ENCODE measurements at regions not wholly inside any gene's neighbourhood (a gene's known extent, or its start where the extent isn't known, plus 50 kb on each side); places are given as distances from the start of the nearest gene placed in this dataset.
"Not testable (repeated sequence)": the region's sequence is repeated elsewhere in the genome, so short reads cannot be mapped to it uniquely, and the experiment has no call there.

DNA sequence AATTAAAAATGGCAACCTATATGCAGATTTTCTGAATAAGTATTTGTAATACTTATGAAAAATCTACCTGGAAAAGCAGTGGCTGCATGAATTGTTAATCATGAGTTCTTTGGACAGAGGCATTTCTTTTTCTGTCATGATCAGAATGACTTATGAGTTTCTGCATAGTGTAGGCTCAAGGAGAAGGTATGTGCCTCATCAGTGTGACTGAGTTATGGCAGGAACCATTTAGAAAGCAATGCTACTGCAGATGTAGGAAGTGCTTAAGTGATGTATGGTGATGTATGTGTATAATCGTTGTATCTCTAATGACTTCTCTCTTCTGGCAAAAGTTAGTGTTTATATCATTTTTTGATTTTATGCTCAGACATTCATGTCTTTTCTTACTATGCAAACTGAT lies 816.4 kb upstream of the FBXO33 start:
- H3K9me3 Mint-ChIP-seq = peaks cover 4% of the 10 kb centered on the region
- no peaks in the 10 kb centered on the region for H3K4me1 Mint-ChIP-seq (ENCODE audit: low read depth)
- H3K4me3 Mint-ChIP-seq = no peak overlapping the region
- H3K27ac Mint-ChIP-seq = no peak overlapping the region
- DNase-seq (ENCODE audit: low spot score) = no peak
- no peaks in the 10 kb centered on the region for H3K36me3 Mint-ChIP-seq (ENCODE audit: low read depth)
- no peaks in the 10 kb centered on the region for H3K27me3 Mint-ChIP-seq (ENCODE audit: low read depth)

DNA sequence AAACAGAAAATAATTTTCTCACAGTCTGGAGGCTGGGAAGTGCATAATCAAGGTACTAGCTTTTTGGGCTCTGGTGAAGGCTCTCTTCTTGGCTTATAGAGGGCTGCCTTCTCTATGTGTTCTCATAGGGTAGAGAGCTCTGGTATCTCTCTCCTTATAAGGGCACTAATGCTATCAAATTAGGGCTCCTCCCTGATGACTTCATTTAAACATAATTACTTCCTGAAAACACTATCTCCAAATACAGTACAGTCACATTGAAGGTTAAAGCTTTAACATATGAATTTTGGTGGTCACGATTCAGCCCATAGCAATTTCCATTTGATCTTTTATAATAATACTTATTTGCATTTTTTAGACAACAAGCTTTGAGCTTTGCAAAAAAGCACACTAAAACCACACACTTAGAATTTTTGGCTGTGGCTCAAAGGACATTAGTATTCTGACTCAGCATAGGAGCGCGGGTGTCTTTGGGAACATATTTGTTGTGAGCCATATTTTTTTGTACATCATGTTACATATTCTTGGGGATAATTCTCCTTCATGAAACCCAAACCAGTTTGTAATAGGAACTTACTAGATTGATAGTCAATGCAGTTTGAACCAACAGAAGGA lies 808.1 kb upstream of the FBXO33 start:
- Mint-ChIP-seq H3K4me3 (no peak overlapping the region), H3K9me3 (peaks cover 13% of the 10 kb centered on the region), H3K27ac (no peak overlapping the region), H3K36me3 (ENCODE audit: low read depth) (no peaks in the 10 kb centered on the region), H3K27me3 (ENCODE audit: low read depth) (no peaks in the 10 kb centered on the region), H3K4me1 (ENCODE audit: low read depth) (no peaks in the 10 kb centered on the region)
- DNase-seq (ENCODE audit: low spot score) = no peak

DNA sequence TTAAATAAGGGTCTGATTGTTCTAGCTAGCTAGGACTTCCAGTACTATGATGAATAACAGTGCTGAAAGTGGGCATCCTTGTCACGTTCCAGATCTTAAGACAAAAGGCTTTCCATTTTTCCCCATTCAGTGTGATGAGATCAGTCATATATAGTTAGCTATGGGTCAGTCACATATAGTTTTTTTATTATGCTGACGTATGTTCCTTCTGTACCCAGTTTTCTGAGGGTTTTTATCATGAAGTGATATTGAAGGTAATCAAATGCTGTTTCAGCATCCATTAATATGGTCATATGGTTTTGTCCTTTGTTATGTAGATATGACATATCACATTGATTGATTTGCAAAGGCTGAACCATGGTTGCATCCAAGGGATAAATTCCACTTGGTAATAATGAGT lies 800.1 kb upstream of the FBXO33 start:
- Mint-ChIP-seq H3K27ac (no peak overlapping the region), H3K4me3 (no peak overlapping the region), H3K36me3 (ENCODE audit: low read depth) (no peaks in the 10 kb centered on the region), H3K4me1 (ENCODE audit: low read depth) (no peaks in the 10 kb centered on the region), H3K9me3 (peaks cover 58% of the 10 kb centered on the region), H3K27me3 (ENCODE audit: low read depth) (no peaks in the 10 kb centered on the region)
- DNase-seq (ENCODE audit: low spot score) = no peak

DNA sequence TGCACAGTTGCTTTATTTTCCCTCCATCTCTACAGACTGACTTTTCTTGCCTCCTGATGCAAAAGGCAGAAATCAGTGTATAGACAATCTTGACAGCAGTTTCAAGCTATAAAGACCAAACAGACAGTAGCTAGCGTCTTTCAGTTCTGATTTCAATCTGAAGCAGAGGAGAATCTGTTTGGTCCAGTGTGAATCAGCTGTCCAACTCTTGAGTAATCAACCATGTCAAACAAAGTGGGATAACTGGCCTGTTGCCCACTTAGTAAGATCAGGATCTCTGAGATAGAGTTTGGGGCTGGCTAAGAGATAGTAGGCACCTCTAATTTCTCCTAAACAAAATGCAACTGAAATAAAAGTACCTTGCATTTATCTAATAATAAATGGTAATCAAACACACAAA lies 797.4 kb upstream of the FBXO33 start:
- no peak for DNase-seq (ENCODE audit: low spot score)
- Mint-ChIP-seq H3K36me3 (ENCODE audit: low read depth) (no peaks in the 10 kb centered on the region), H3K27ac (no peak overlapping the region), H3K27me3 (ENCODE audit: low read depth) (no peaks in the 10 kb centered on the region), H3K9me3 (peaks cover 47% of the 10 kb centered on the region), H3K4me3 (no peak overlapping the region), H3K4me1 (ENCODE audit: low read depth) (no peaks in the 10 kb centered on the region)

DNA sequence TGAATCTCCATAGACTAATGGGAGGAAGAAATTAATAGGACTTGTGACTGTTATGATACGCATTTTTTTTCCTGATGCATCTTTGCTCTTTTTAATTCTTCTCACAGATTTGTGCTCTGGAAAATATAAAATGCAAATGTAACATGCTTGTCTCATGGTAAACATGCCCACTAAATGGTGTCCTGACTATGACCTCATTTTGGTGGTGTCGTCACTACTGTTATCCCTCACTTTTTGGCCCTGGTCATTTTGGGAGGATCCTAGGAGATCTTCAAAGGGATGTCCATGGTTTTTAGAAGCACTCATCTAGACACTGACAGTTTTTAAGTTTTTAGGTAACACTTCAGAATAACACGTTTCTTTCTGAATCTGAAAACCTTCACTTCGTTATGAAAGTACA lies 790.8 kb upstream of the FBXO33 start:
- DNase-seq (ENCODE audit: low spot score) = no peak
- no peaks in the 10 kb centered on the region for H3K4me1 Mint-ChIP-seq (ENCODE audit: low read depth)
- peaks cover 21% of the 10 kb centered on the region for H3K9me3 Mint-ChIP-seq
- no peaks in the 10 kb centered on the region for H3K27me3 Mint-ChIP-seq (ENCODE audit: low read depth)
- H3K4me3 Mint-ChIP-seq = no peak overlapping the region
- no peaks in the 10 kb centered on the region for H3K36me3 Mint-ChIP-seq (ENCODE audit: low read depth)
- H3K27ac Mint-ChIP-seq = no peak overlapping the region

DNA sequence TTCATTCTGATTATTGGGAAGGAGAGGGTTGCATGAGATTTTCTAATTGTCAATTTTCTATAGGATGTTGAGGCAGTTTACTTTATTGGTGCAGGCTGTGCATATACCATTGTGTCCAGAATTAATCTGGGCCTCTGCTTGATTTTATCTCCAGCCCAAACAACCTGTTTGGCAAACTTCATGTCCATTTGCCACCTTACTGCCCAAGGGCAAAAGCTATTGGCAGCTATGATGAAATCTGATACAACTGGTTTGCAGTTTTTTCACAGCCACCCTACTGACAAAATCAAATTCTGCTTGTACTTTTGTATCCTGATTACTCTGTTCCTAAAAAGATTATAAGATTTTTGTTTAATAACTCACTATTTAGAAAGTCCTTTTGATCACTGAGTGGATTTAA lies 789.2 kb upstream of the FBXO33 start:
- no peak overlapping the region for H3K27ac Mint-ChIP-seq

DNA sequence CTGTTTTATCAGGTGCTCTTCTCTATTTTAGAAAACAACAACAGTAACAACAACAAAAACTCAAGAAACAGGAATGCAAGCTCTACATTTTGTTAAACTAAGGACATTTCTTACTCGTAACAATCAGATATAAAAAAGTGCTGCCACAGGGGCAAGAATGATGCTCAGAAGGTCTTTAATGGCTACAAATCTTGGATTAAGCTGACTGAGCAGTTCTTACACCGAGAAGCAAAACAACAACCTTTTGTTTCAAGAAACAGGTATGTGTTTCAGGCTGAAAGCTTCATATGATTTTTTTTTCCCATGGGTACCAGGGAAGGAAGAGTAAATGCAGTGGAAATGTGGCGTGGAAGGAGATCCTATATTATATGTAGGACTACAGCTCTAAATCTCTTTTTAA lies 786.8 kb upstream of the FBXO33 start:
- H3K9me3 Mint-ChIP-seq = peaks cover 11% of the 10 kb centered on the region
- DNase-seq (ENCODE audit: low spot score) = no peak
- no peaks in the 10 kb centered on the region for H3K4me1 Mint-ChIP-seq (ENCODE audit: low read depth)
- H3K36me3 Mint-ChIP-seq (ENCODE audit: low read depth) = no peaks in the 10 kb centered on the region
- H3K27ac Mint-ChIP-seq = no peak overlapping the region
- H3K4me3 Mint-ChIP-seq = no peak overlapping the region
- no peaks in the 10 kb centered on the region for H3K27me3 Mint-ChIP-seq (ENCODE audit: low read depth)

More for the DNA sequence above, 789.2 kb upstream of the FBXO33 start:
- Mint-ChIP-seq H3K36me3 (ENCODE audit: low read depth) (no peaks in the 10 kb centered on the region), H3K9me3 (peaks cover 9% of the 10 kb centered on the region), H3K4me1 (ENCODE audit: low read depth) (no peaks in the 10 kb centered on the region), H3K27me3 (ENCODE audit: low read depth) (no peaks in the 10 kb centered on the region), H3K4me3 (no peak overlapping the region)
- no peak for DNase-seq (ENCODE audit: low spot score)

DNA sequence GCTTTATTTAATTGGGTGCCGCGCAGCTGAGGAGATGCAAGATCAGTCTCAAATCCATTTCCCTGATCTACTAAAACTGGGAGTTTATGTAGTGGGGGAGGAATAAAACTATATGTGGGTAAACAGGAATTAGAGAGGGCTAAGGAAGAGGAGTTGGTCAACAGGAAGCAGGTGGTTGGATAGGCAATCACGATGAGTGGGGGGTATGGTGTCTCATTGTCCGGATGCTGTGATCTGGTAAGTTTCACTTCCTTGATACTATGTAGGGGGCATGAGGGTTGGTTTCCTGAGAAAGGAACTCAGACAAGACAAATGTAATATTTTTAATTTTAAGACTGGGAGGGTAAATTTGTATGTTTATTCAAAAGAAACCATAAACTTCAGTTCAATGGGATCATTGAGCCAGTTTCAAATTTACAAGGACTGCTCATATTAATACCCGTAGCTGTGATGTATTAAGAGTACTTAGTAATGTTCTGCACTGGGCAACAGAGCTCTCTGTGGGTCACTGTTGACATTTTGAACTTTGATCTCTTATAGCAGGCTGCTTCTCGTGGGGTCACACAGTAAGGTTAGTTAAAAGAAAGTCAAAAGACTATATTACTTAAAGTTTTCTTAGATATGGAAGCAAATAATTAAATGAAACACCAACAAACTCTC lies 786.2 kb upstream of the FBXO33 start:
- Mint-ChIP-seq H3K36me3 (ENCODE audit: low read depth) (no peaks in the 10 kb centered on the region), H3K27ac (no peak overlapping the region), H3K27me3 (ENCODE audit: low read depth) (no peaks in the 10 kb centered on the region), H3K4me1 (ENCODE audit: low read depth) (no peaks in the 10 kb centered on the region), H3K4me3 (no peak overlapping the region), H3K9me3 (peaks cover 10% of the 10 kb centered on the region)
- no peak for DNase-seq (ENCODE audit: low spot score)

DNA sequence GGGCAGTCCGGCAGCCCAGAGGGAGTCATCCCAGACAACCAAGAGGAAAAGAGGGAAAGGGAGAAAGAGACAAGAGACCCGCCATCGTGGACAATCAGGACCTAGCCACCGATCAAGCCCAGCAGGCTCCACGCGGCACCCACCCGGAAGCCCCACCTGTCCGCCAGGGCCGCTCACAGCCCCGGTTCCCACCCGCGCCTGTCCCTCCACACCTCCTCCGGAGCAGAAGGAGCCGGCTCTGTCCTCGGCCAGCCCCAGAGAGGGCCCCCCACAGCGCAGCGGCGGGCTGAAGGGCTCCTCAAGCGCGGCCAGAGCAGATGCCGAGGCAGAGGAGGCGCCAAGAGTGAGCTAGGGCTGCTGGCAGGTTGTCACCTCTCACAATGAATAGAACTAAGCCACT lies 784.7 kb upstream of the FBXO33 start:
- Mint-ChIP-seq H3K36me3 (ENCODE audit: low read depth) (no peaks in the 10 kb centered on the region), H3K4me3 (no peak overlapping the region), H3K9me3 (peaks cover 13% of the 10 kb centered on the region), H3K27ac (no peak overlapping the region), H3K4me1 (ENCODE audit: low read depth) (no peaks in the 10 kb centered on the region), H3K27me3 (ENCODE audit: low read depth) (no peaks in the 10 kb centered on the region)
- DNase-seq (ENCODE audit: low spot score) = no peak

DNA sequence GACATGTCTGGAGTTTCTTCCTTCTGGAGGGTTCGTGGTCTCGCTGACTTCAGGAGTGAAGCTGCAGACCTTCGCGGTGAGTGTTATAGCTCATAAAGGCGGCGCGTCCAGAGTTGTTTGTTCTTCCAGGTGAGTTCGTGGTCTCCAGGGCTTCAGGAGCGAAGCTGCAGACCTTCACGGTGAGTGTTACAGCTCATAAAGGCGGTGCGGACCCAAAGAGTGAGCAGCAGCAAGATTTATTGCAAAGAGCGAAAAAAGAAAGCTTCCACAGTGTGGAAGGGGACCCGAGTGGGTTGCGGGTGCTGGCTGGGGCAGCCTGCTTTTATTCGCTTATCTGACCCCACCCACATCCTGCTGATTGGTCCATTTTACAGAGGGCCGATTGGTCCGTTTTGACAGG lies 784.2 kb upstream of the FBXO33 start:
- not testable (repeated sequence) for H3K9me3 Mint-ChIP-seq; H3K4me3 Mint-ChIP-seq; H3K4me1 Mint-ChIP-seq (ENCODE audit: low read depth); H3K36me3 Mint-ChIP-seq (ENCODE audit: low read depth); H3K27ac Mint-ChIP-seq; H3K27me3 Mint-ChIP-seq (ENCODE audit: low read depth); DNase-seq (ENCODE audit: low spot score)

DNA sequence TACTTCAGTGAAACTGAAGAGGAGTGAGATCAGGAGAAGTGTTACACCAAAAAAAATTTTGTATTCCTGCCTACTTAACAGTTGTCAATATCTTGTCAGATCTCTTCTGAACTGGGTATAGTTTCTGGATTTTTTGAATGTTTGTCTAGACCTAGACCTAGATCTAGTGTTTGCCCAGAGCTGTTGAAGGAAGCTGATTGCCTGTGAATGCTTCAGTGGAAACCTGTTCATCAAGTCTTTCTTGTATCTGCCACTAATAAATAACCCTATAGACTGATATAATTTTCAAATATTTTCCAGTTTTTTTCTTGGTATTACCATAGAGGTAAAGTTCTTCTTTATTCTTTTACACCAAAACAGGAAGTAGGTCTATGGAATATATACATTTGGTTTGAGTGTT lies 781.5 kb upstream of the FBXO33 start:
- no peak overlapping the region for H3K4me3 Mint-ChIP-seq
- no peak for DNase-seq (ENCODE audit: low spot score)
- no peaks in the 10 kb centered on the region for H3K36me3 Mint-ChIP-seq (ENCODE audit: low read depth)
- H3K4me1 Mint-ChIP-seq (ENCODE audit: low read depth) = no peaks in the 10 kb centered on the region
- H3K27me3 Mint-ChIP-seq (ENCODE audit: low read depth) = no peaks in the 10 kb centered on the region
- peaks cover 17% of the 10 kb centered on the region for H3K9me3 Mint-ChIP-seq
- no peak overlapping the region for H3K27ac Mint-ChIP-seq

DNA sequence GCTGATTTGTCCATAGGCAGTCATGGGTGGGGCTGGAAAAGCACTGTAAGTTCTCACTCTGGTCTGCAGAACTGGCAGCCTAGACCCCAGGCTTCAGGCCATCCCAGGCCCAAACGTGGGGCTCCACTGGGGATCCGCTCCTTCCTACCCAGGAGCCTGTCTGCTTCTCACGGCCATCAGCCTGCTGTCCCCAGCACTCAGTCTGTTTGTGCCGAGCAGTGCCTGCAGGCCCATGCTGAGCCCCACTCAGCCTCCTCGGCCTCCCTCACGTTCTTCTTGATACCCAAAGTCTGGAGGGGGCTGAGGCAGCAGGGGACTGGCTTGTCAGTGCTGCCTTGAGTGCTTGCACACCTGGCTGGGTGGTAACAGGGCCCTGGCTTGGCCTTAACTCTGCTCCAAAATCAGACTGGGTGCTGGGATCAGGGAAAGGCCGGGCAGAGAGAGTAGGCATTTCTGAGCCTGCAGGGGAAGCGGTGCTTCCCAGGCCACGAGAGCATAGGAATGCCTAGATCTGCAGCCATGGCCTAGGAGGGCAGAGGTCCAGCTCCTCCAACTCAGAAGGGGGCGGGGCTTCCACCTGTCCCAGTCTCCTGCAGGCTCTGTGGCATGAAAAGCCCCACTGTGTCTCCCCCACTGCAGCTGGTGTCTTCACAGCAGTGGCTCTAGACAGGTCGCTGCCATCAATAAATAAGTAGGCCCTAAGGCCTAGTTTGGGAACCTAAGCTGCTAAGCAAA lies 772.4 kb upstream of the FBXO33 start:
- no peak for DNase-seq (ENCODE audit: low spot score)
- H3K4me3 Mint-ChIP-seq = no peak overlapping the region
- H3K4me1 Mint-ChIP-seq (ENCODE audit: low read depth) = no peaks in the 10 kb centered on the region
- H3K27me3 Mint-ChIP-seq (ENCODE audit: low read depth) = no peaks in the 10 kb centered on the region
- H3K9me3 Mint-ChIP-seq = peaks cover 28% of the 10 kb centered on the region
- H3K27ac Mint-ChIP-seq = no peak overlapping the region
- no peaks in the 10 kb centered on the region for H3K36me3 Mint-ChIP-seq (ENCODE audit: low read depth)

DNA sequence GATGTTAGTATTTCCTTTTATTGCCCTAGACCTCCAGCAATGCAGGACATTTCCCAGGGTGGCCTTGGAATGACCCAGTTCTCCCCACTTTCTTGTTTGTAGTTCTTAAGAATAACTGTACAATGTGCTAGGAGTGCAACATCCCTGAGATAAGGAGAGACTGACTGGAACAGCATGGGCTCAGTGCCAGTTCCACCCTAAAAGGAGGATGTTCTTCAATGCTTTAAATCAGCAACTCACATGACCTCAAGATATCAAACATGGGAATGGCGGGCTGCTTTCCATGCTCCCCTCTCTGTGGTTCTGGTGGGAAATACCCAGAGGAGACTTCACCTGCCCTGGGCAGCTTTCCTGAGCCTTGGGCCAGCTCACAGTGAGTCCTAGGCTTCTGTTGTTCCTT lies 766.9 kb upstream of the FBXO33 start:
- Mint-ChIP-seq H3K36me3 (ENCODE audit: low read depth) (no peaks in the 10 kb centered on the region), H3K4me3 (no peak overlapping the region), H3K9me3 (peaks cover 7% of the 10 kb centered on the region), H3K27ac (no peak overlapping the region), H3K27me3 (ENCODE audit: low read depth) (no peaks in the 10 kb centered on the region), H3K4me1 (ENCODE audit: low read depth) (no peaks in the 10 kb centered on the region)
- no peak for DNase-seq (ENCODE audit: low spot score)

DNA sequence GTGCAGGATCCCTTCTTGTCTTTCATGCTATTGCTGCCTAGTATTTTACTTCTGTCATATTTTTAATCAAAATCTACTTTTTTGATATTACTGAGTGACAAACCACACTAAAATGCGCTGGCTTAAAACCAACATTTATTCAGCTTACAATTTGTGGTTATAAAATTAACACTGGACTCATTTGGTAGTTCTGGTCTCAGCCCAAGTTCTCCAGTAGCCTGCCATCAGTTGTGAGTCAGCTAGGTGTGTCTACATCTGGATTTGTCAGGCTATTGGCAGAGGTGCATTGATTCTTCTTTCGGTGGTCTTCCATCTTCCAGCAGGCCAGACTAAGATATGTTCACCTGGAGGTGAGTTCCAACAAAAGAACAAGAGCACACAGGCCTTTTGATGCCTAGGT lies 765.1 kb upstream of the FBXO33 start:
- Mint-ChIP-seq H3K36me3 (ENCODE audit: low read depth) (no peaks in the 10 kb centered on the region), H3K4me1 (ENCODE audit: low read depth) (no peaks in the 10 kb centered on the region), H3K27me3 (ENCODE audit: low read depth) (no peaks in the 10 kb centered on the region), H3K4me3 (no peak overlapping the region), H3K9me3 (no peaks in the 10 kb centered on the region), H3K27ac (no peak overlapping the region)
- no peak for DNase-seq (ENCODE audit: low spot score)
